ENCODE measurements at regions not wholly inside any gene's neighbourhood (a gene's known extent, or its start where the extent isn't known, plus 50 kb on each side); places are given as distances from the start of the nearest gene placed in this dataset.

GRCh38 chr9:28747351-28747985, 1174.2 kb upstream of the C9orf72 start:
- no peak for TF ChIP-seq CTCF (optimal IDR thresholded peaks at IDR 0.05 in 1 of 3, IDR thresholded peaks at IDR 0.05 in 1 of 3, conservative IDR thresholded peaks at IDR 0.05 in 1 of 3; ENCODE audit: extremely low read depth in 1 of 3, insufficient read depth in 2 of 3, low read length in 3 of 3)
- TF ChIP-seq EZH2 (IDR thresholded peaks at IDR 0.05; ENCODE audit: low read length): no peak

All from keratinocyte (primary cell).